ENCODE measurements at regions not wholly inside any gene's neighbourhood (a gene's known extent, or its start where the extent isn't known, plus 50 kb on each side); places are given as distances from the start of the nearest gene placed in this dataset.

DNA sequence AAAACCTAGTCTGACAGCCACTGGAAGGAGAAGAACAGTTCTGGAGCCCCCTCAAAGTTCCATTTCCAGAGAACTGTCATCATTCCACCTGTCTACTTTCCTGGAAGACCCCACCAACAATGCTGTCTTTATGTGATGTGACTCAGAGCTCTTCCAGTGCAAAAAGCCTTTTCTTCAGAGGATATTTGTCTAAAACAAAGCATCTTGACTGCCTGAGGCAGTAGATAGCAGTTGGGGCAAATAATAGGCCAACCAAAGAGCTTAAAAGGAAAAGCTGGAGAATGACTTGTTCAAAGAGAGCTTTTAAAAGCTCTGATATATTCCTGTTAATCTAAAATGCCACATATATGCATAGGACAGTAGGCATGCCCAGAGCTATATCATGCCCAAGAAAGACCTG, 62.6 kb downstream of the MIS18A start:
- TF ChIP-seq, protein P1, sequence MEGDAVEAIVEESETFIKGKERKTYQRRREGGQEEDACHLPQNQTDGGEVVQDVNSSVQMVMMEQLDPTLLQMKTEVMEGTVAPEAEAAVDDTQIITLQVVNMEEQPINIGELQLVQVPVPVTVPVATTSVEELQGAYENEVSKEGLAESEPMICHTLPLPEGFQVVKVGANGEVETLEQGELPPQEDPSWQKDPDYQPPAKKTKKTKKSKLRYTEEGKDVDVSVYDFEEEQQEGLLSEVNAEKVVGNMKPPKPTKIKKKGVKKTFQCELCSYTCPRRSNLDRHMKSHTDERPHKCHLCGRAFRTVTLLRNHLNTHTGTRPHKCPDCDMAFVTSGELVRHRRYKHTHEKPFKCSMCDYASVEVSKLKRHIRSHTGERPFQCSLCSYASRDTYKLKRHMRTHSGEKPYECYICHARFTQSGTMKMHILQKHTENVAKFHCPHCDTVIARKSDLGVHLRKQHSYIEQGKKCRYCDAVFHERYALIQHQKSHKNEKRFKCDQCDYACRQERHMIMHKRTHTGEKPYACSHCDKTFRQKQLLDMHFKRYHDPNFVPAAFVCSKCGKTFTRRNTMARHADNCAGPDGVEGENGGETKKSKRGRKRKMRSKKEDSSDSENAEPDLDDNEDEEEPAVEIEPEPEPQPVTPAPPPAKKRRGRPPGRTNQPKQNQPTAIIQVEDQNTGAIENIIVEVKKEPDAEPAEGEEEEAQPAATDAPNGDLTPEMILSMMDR (IDR thresholded peaks at IDR 0.05; ENCODE audit: extremely low read depth, missing control alignments): no peak
- no peak for DNase-seq (ENCODE audit: low spot score)

DNA sequence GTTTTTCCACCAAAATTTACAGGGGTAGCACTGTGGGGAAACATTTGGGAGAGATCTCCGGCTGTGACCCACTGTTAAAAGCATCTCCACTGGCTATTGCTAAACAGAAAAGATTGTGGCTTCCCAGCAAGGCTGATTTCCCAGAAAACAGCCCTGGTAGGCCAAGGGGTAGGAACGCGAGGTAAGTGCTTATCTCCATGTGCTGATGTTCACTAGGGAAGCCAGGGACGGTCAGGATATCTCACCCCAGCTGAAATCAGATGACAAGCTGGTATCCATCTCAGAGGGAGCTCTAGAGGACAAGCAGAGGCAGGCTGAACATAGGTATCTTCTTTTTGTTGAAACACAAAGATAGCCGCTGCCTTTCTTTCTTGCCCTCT, 63.6 kb downstream of the MIS18A start:
- TF ChIP-seq, protein P1 (IDR thresholded peaks at IDR 0.05; ENCODE audit: extremely low read depth, missing control alignments): no peak
- DNase-seq (ENCODE audit: low spot score): no peak

DNA sequence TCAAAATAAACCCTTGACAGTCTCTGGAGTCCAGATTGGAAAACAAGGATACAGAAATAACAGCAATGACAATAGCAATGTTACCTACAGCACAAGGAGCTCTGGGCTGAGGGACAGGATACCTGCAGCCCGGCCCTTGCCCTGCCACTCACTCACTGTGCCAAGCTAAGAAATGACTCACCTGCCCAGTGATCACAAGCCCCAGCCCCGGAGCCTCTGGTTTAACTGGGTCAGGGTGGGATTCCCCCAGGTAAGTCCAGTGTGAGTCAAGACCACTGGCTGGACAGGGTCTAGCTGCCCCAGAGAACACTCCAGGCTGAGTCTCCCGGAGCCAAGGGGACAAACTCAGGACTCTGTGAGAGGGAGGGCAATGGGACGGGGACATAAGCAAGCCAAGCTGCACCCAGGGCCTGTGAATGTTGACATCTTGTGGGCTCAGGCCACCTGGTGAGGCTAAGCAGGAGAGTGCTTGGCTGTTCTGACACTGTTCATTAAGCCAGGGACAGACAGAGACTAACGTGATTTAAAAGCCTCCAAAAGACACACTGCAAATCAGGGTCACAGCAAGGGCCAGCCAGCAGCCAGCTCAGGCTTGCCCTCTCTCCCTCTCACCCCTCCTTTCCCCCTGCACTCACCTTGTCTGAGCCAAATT, 64.1 kb downstream of the MIS18A start:
- no peak for DNase-seq (ENCODE audit: low spot score)
- TF ChIP-seq, protein P1 (IDR thresholded peaks at IDR 0.05; ENCODE audit: extremely low read depth, missing control alignments): no peak

DNA sequence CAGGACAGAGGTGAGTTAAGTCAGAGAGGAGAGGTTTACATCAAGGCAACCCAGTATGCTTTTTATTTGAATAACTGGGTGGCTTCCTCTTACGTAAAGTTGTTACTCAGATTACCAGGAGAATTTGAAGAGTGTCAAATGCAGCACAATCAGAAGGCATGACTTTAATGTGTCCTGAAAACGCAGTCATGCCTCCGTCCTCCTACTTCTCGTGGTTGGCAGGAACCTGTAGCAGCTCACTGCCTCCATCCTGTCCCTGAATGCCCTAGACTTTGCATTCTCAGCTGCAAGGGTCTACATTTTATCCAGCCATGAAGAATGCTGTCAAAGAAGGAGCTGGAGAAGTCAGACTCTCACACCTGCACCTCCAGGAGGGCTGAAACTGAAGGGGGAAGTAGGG, 66.7 kb downstream of the MIS18A start:
- no peak for DNase-seq (ENCODE audit: low spot score)
- TF ChIP-seq, protein P1 (IDR thresholded peaks at IDR 0.05; ENCODE audit: extremely low read depth, missing control alignments): no peak

DNA sequence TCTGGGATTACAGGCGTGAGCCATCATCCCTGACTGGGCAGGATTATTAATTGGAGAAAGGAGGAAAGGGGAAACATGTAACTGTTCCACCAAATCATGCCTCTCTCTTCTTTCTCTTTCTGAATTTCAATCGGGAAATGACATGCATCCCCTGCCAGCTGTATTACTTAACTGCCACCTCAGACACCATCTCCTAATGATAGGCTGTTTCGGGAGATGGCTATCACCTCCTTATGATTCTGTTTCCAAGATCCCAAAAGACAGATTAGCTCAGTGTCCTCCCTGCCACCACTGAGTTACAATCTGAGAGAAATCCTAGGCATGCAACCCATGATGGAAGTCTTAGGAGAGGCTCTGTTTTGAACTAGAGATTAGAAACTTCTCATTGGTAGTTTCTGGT, 67.5 kb downstream of the MIS18A start:
- TF ChIP-seq, protein P1 (IDR thresholded peaks at IDR 0.05; ENCODE audit: extremely low read depth, missing control alignments): no peak
- no peak for DNase-seq (ENCODE audit: low spot score)

DNA sequence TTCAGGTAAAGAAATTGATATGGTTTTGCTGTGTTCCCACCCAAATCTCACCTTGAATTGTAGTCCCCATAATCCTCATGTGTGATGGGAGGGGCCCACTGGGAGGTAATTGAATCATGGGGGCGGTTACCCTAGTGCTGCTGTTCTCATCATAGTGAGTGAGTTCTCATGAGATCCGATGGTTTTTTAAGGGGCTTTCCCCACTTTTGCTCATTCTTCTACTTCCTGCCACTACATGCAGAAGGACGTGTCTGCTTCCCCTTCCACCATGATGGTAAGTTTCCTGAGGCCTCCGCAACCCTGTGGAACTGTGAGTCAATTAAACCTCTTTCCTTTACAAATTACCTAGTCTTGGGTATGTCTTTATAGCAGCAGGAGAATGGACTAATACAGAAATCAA, 69.3 kb downstream of the MIS18A start:
- TF ChIP-seq, protein P1 (IDR thresholded peaks at IDR 0.05; ENCODE audit: extremely low read depth, missing control alignments): no peak
- no peak for DNase-seq (ENCODE audit: low spot score)

DNA sequence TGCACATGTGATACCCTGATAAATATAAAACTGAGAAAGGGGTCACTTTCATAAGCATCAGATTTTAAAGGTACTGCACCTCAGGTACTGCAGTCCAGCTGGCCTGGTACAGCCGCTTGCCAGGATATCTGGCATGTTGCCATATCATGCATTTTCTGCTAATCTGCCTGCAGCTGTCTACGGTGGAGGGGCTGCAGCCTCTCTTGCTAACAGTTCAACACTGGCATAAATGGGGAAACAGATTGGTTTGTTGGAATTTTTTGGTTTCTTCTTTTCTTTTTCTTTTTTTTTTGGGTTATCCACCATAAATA, 71.5 kb downstream of the MIS18A start:
- DNase-seq (ENCODE audit: low spot score): no peak
- TF ChIP-seq, protein P1 (IDR thresholded peaks at IDR 0.05; ENCODE audit: extremely low read depth, missing control alignments): no peak
